ENCODE measurements at regions not wholly inside any gene's neighbourhood (a gene's known extent, or its start where the extent isn't known, plus 50 kb on each side); places are given as distances from the start of the nearest gene placed in this dataset.

- no peak for TF ChIP-seq POLR2A (IDR thresholded peaks at IDR 0.05; ENCODE audit: low read depth, low read length)
- no peak for TF ChIP-seq POLR2AphosphoS5 (IDR thresholded peaks at IDR 0.05; ENCODE audit: low read depth, low read length)
- no peak for TF ChIP-seq TAF1 (IDR thresholded peaks at IDR 0.05; ENCODE audit: low read depth, low read length)
- no peak for TF ChIP-seq PAX5 (IDR thresholded peaks at IDR 0.05; ENCODE audit: insufficient read depth, low read length, severe bottlenecking)
These were observed 324.6 kb upstream of the PROK2 start for GRCh38 chr3:72109327-72110259.

All from GM12891 (cell line).